GM12878 (cell line): ENCODE measurements at regions not wholly inside any gene's neighbourhood (a gene's known extent, or its start where the extent isn't known, plus 50 kb on each side); places are given as distances from the start of the nearest gene placed in this dataset.

ENCODE experiments used
- ATAC-seq: fragments of 200-7000 bp; cut with Tn5 transposase; 3 replicates; pipeline ENCODE4 v1.9.1; 2020; ENCODE audit warnings: mild to moderate bottlenecking, moderate library complexity
- BruUV-seq: library from RNA; stranded (reverse); fragments of 400-500 nt; replicated peaks from 2 replicates; lab custom pipeline; 2021; lab: Mats Ljungman, UMichigan
- CTCF ChIA-PET: fragments of 300-600 bp; sonication (Branson Sonifier 250); formaldehyde crosslinking; extraction: SDS; loops from one replicate; lab custom pipeline; 2021; ENCODE audit warnings: inconsistent platforms; lab: Yijun Ruan, JAX
- POLR2A ChIA-PET: fragments of 350-600 bp; formaldehyde crosslinking; extraction: SDS; loops from one replicate; lab custom pipeline; 2021; ENCODE audit warnings: inconsistent platforms; lab: Charles Lee
- RAD21 ChIA-PET: fragments of 300-600 bp; sonication (Branson Sonifier 250); formaldehyde crosslinking; loops from one replicate; lab custom pipeline; 2023; ENCODE audit warnings: antibody characterized with exemption; ENCODE audit not compliant: unreplicated experiment; lab: Charles Lee
- SMC1A ChIA-PET: fragments of 300-600 bp; sonication (Branson Sonifier 250); formaldehyde crosslinking; loops from one replicate; lab custom pipeline; 2023; ENCODE audit not compliant: unreplicated experiment, uncharacterized antibody; lab: Charles Lee
- DNase-seq: peaks from one replicate; pipeline ENCODE4 v3.0.0-alpha.2; 2011; ENCODE audit warnings: low read depth, low spot score
- FAIRE-seq: peaks from 3 replicates; lab custom pipeline; 2011; peaks lifted over from hg19 to GRCh38; lab: Jason Lieb, UNC
- H2AFZ ChIP-seq: 2 replicates; pipeline ENCODE4 v1.6.0; 2011; ENCODE audit warnings: low read depth, low read length, control low read depth; ENCODE audit not compliant: control insufficient read depth
- H3K27ac ChIP-seq: 2 replicates; pipeline ENCODE4 v1.5.1; 2011; ENCODE audit warnings: control low read depth; ENCODE audit not compliant: control insufficient read depth, insufficient read depth
- H3K27me3 ChIP-seq, 2 experiments: replicated peaks in 1 of 2; 2 replicates each; pipeline versions ENCODE4 v1.6.0 to v1.6.1; 2011; ENCODE audit warnings: low read length in 1 of 2; ENCODE audit not compliant: control insufficient read depth in 2 of 2, insufficient read depth in 2 of 2
- H3K36me3 ChIP-seq, 2 experiments: 2 replicates each; pipeline ENCODE4 v1.5.1; 2011; ENCODE audit warnings: low read length in 1 of 2; ENCODE audit not compliant: control insufficient read depth in 2 of 2, insufficient read depth in 2 of 2
- H3K4me1 ChIP-seq: 2 replicates; pipeline ENCODE4 v1.6.1; 2011; ENCODE audit warnings: mild to moderate bottlenecking, low read length, moderate library complexity, mixed read lengths; ENCODE audit not compliant: control insufficient read depth, insufficient read depth
- H3K4me2 ChIP-seq: 2 replicates; pipeline ENCODE4 v1.6.0; 2011; ENCODE audit warnings: control low read depth; ENCODE audit not compliant: control insufficient read depth, insufficient read depth
- H3K4me3 ChIP-seq: fragments of 200-600 bp; sonication (generic); 2 replicates; pipeline ENCODE4 v1.5.1; 2016
- H3K79me2 ChIP-seq: 2 replicates; pipeline ENCODE4 v1.6.0; 2011; ENCODE audit warnings: low read length; ENCODE audit not compliant: control insufficient read depth, insufficient read depth
- H3K9ac ChIP-seq: 2 replicates; pipeline ENCODE4 v1.8.0; 2011; ENCODE audit warnings: low read length, control low read depth, mixed read lengths; ENCODE audit not compliant: control insufficient read depth, insufficient read depth
- H3K9me3 ChIP-seq: replicated peaks from 3 replicates; pipeline ENCODE4 v1.5.1; 2011; ENCODE audit warnings: mild to moderate bottlenecking, low read length; ENCODE audit not compliant: control insufficient read depth, insufficient read depth
- H4K20me1 ChIP-seq: 2 replicates; pipeline ENCODE4 v1.6.0; 2011; ENCODE audit not compliant: control insufficient read depth, insufficient read depth
- CBX3 ChIP-seq: fragments of 200-600 bp; sonication (generic); IDR thresholded peaks from 2 replicates; pipeline ENCODE4 v1.6.1; 2016; ENCODE audit warnings: low read depth, borderline replicate concordance
- CUX1 ChIP-seq: IDR thresholded peaks from 2 replicates; pipeline ENCODE4 v1.6.1; 2012; ENCODE audit warnings: improper control_type of control experiment, low read depth, low read length; ENCODE audit not compliant: insufficient replicate concordance
- LARP7 ChIP-seq: fragments of 450-650 bp; IDR thresholded peaks from 2 replicates; pipeline ENCODE4 v1.6.1; 2017; ENCODE audit warnings: mild to moderate bottlenecking
- MAX ChIP-seq: IDR thresholded peaks from 2 replicates; pipeline ENCODE4 v1.6.1; 2012; ENCODE audit warnings: low read depth, low read length, improper control_type of control experiment
- NR2C1 ChIP-seq: fragments of 450-650 bp; IDR thresholded peaks from 2 replicates; pipeline ENCODE4 v1.6.1; 2017; ENCODE audit warnings: antibody characterized with exemption, mild to moderate bottlenecking, moderate library complexity
- PAX5 ChIP-seq: IDR thresholded peaks from 2 replicates; pipeline ENCODE4 v1.6.1; 2011; ENCODE audit warnings: low read depth, low read length, borderline replicate concordance
- POLR2A ChIP-seq: IDR thresholded peaks from 2 replicates; pipeline ENCODE4 v1.6.1; 2011; ENCODE audit warnings: low read depth, mild to moderate bottlenecking, low read length
- PRDM15 ChIP-seq: fragments of 450-650 bp; formaldehyde crosslinking; IDR thresholded peaks from 2 replicates; pipeline ENCODE4 v1.4.0; 2020; ENCODE audit warnings: mild to moderate bottlenecking, moderate library complexity
- RELB ChIP-seq: fragments of 450-650 bp; IDR thresholded peaks from 2 replicates; pipeline ENCODE4 v1.6.1; 2017; ENCODE audit warnings: low read depth, mild to moderate bottlenecking, moderate library complexity
- TCF12 ChIP-seq: IDR thresholded peaks from 2 replicates; pipeline ENCODE4 v1.6.1; 2011; ENCODE audit warnings: low read depth, mild to moderate bottlenecking, low read length
- ZNF207 ChIP-seq: fragments of 450-650 bp; IDR thresholded peaks from 2 replicates; pipeline ENCODE4 v1.6.1; 2014; ENCODE audit warnings: antibody characterized with exemption, mild to moderate bottlenecking, borderline replicate concordance
- ZNF217 ChIP-seq: fragments of 450-650 bp; IDR thresholded peaks from 2 replicates; pipeline ENCODE4 v1.6.1; 2017; ENCODE audit warnings: antibody characterized with exemption, mild to moderate bottlenecking
- WGBS: methylation state at CpG from one replicate; pipeline ENCODE4 v1.1.6; 2016; ENCODE audit warnings: low lambda C conversion rate; ENCODE audit not compliant: insufficient replicate concordance, insufficient coverage; ENCODE audit errors: missing lambda C conversion rate; 5-methylcytosine and 5-hydroxymethylcytosine counted together
- in situ Hi-C: fragments of 300-500 bp; cut with MboI; formaldehyde crosslinking; loops from 9 replicates; pipeline ENCODE4 v1.14.3; 2018; ENCODE audit warnings: mixed read lengths
- intact Hi-C: fragments of 100-400 bp; cut with micrococcal nuclease; formaldehyde crosslinking; loops from one replicate; pipeline ENCODE4 v1.14.2; 2022; ENCODE audit not compliant: unreplicated experiment

GRCh38 chr20:24770628-24771541 is 178.2 kb upstream of the CST7 start:
- in situ Hi-C loops: no loop called here
- FAIRE-seq: no peak
- Histone ChIP-seq H3K27ac (no peak overlapping the region), H3K27me3 (peaks cover 1 to 5% of the 10 kb centered on the region in 2 experiments; a peak in 2 of 4 replicates), H3K79me2 (no peaks in the 10 kb centered on the region), H3K4me1 (no peaks in the 10 kb centered on the region), H3K36me3 (no peaks in the 10 kb centered on the region), H2AFZ (no peak overlapping the region), H4K20me1 (no peaks in the 10 kb centered on the region), H3K9ac (no peak overlapping the region)
- no peak for DNase-seq
- ChIA-PET RAD21 (no interaction called here), POLR2A (interaction anchor here (0.6 kb wide), 1 partner anchor 87 kb away, joined by 3 read pairs; no protein-coding TSS in a partner anchor), SMC1A (no interaction called here)
- intact Hi-C loops: no loop called here
- BruUV-seq: no TSS peak
- ATAC-seq: no peak
- TF ChIP-seq NR2C1 (no peak), RELB (no peak), TCF12 (no peak), LARP7 (no peak), PRDM15 (no peak), POLR2A (no peak), PAX5 (no peak), CBX3 (no peak), ZNF207 (no peak), MAX (no peak), CUX1 (no peak), ZNF217 (no peak)
- TF ChIP-seq, all 136 proteins: peak for 0
- no peaks in the 10 kb centered on the region for H3K9me3 ChIP-seq
- H3K4me2 ChIP-seq: no peak overlapping the region
- no peak overlapping the region for H3K4me3 ChIP-seq
- CTCF ChIA-PET: no interaction called here
- WGBS: 48% methylated on average over 17 of the region's 17 CpGs
